Activated T-cell treated with anti-CD3 and anti-CD28 coated beads for 48 hours (primary cell): ENCODE measurements at regions not wholly inside any gene's neighbourhood (a gene's known extent, or its start where the extent isn't known, plus 50 kb on each side); places are given as distances from the start of the nearest gene placed in this dataset.
A peak's percentile ranks its signal among the peaks of the same experiment; 100 is the strongest.

Experiments used
- DNase-seq: peaks from one replicate; pipeline ENCODE4 v3.0.0-alpha.2; 2020; ENCODE audit warnings: low read depth

GRCh38 chr15:38696109-38696727 lies 131.6 kb upstream of the RASGRP1 start:
- DNase-seq = peak; percentile 54

- DNase-seq = no peak
These were observed 132.3 kb upstream of the RASGRP1 start for GRCh38 chr15:38696790-38697495.

- no peak for DNase-seq
These were observed 133.6 kb upstream of the RASGRP1 start for GRCh38 chr15:38698254-38698653.

- DNase-seq = peak; percentile 58
These were observed 135.1 kb upstream of the RASGRP1 start for GRCh38 chr15:38699633-38700230.

- DNase-seq = no peak
These were observed 136.5 kb upstream of the RASGRP1 start for GRCh38 chr15:38701149-38701548.

GRCh38 chr15:38702178-38702912 lies 137.7 kb upstream of the RASGRP1 start:
- DNase-seq = no peak

GRCh38 chr15:38705436-38706219 lies 141.0 kb upstream of the RASGRP1 start:
- no peak for DNase-seq

- no peak for DNase-seq
These were observed 142.3 kb upstream of the RASGRP1 start for GRCh38 chr15:38706956-38707355.

GRCh38 chr15:38707802-38708671 lies 143.4 kb upstream of the RASGRP1 start:
- DNase-seq = no peak

GRCh38 chr15:38708672-38709180 lies 144.1 kb upstream of the RASGRP1 start:
- DNase-seq = no peak

- no peak for DNase-seq
These were observed 144.6 kb upstream of the RASGRP1 start for GRCh38 chr15:38709196-38709595.

- no peak for DNase-seq
These were observed 149.9 kb upstream of the RASGRP1 start for GRCh38 chr15:38714309-38715072.

GRCh38 chr15:38720893-38721567 lies 156.4 kb upstream of the RASGRP1 start:
- no peak for DNase-seq

- no peak for DNase-seq
These were observed 156.9 kb upstream of the RASGRP1 start for GRCh38 chr15:38721568-38721945.

- no peak for DNase-seq
These were observed 157.6 kb upstream of the RASGRP1 start for GRCh38 chr15:38722236-38722635.

GRCh38 chr15:38724827-38725226 lies 160.2 kb upstream of the RASGRP1 start:
- no peak for DNase-seq

- DNase-seq = no peak
These were observed 161.6 kb upstream of the RASGRP1 start for GRCh38 chr15:38726187-38726586.

GRCh38 chr15:38733331-38733730 lies 168.7 kb upstream of the RASGRP1 start:
- DNase-seq = no peak

- no peak for DNase-seq
These were observed 175.6 kb upstream of the RASGRP1 start for GRCh38 chr15:38740206-38740605.
